Mucosa of stomach (tissue), 1 donor: ENCODE measurements at regions not wholly inside any gene's neighbourhood (a gene's known extent, or its start where the extent isn't known, plus 50 kb on each side); places are given as distances from the start of the nearest gene placed in this dataset.

Experiments
- H3K27me3 ChIP-seq: one replicate; pipeline ENCODE4 v1.7.0; 2013; ENCODE audit warnings: mild to moderate bottlenecking, low read length; ENCODE audit not compliant: control insufficient read depth, insufficient read depth
- H3K36me3 ChIP-seq: one replicate; pipeline ENCODE4 v1.7.0; 2013; ENCODE audit warnings: low read length; ENCODE audit not compliant: control insufficient read depth, insufficient read depth
- H3K4me1 ChIP-seq: one replicate; pipeline ENCODE4 v1.7.0; 2013; ENCODE audit warnings: mild to moderate bottlenecking, low read length; ENCODE audit not compliant: control insufficient read depth, insufficient read depth
- H3K4me3 ChIP-seq: one replicate; pipeline ENCODE4 v1.7.0; 2013; ENCODE audit warnings: low read length
- H3K9ac ChIP-seq: one replicate; pipeline ENCODE4 v1.7.0; 2013; ENCODE audit warnings: mild to moderate bottlenecking, low read length, moderate library complexity
- H3K9me3 ChIP-seq: one replicate; pipeline ENCODE4 v1.7.0; 2013; ENCODE audit warnings: mild to moderate bottlenecking, low read length, moderate library complexity; ENCODE audit not compliant: control insufficient read depth
- donor health status: Pancreatic carcinoma.

GRCh38 chr16:65998443-65998842, 368.0 kb upstream of the CDH5 start:
- H3K9me3 ChIP-seq, result no peaks in the 10 kb centered on the region
- H3K9ac ChIP-seq, result no peak overlapping the region
- H3K36me3 ChIP-seq, result no peaks in the 10 kb centered on the region
- no peaks in the 10 kb centered on the region for H3K27me3 ChIP-seq
- H3K4me1 ChIP-seq, result no peaks in the 10 kb centered on the region
- no peak overlapping the region for H3K4me3 ChIP-seq

DNA sequence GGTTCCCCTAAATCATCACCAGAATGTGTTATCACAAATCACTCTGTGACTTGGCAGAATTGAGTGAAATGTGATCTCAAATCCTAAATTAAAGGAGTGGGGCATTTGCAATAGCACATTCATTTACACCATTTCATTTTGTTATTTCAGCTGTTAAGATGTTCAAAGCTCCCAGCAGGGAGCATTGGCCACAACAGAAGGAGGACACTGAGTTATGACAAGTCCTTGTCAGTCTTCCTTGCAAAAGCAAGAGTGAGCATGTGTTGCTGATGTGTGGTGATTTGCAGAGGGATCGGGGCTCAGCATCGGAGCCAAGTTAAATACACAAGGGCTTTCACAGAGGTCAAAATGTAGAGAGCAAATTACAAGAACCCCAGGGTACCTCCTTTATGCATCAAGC, 372.2 kb upstream of the CDH5 start:
- Histone ChIP-seq H3K9ac (no peak overlapping the region), H3K4me1 (no peaks in the 10 kb centered on the region), H3K36me3 (no peaks in the 10 kb centered on the region), H3K27me3 (no peaks in the 10 kb centered on the region), H3K4me3 (no peak overlapping the region), H3K9me3 (no peaks in the 10 kb centered on the region)

DNA sequence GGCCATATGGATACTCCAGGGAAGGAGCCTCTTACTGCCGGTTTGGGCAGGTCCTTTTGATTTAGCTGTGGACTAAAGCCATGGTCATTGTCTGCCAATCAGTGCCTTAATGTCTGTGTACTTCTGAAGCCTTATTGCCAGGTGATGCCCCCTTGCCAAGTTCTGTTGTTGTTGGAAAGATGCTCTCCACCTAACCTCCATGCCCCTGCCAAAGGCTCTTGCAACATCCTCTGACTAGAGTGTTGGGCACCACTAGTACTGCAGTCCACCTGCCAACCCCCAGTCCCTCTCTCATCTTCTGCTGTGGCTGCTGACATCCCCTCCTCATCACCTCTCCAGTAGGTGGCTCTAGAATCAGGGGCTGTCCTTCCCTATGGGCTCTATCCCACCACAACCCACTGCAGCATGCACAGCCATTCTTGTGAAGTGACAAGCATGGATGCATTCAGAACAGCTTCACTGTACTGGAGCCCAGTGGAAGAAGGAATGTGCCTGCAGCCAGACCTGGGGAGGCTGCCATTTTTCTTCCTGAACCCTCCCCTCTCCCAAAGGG, 375.3 kb upstream of the CDH5 start:
- H3K9ac ChIP-seq, result no peak overlapping the region
- no peaks in the 10 kb centered on the region for H3K36me3 ChIP-seq
- no peaks in the 10 kb centered on the region for H3K9me3 ChIP-seq
- H3K4me3 ChIP-seq, result no peak overlapping the region
- H3K4me1 ChIP-seq, result no peaks in the 10 kb centered on the region
- no peaks in the 10 kb centered on the region for H3K27me3 ChIP-seq

- Histone ChIP-seq H3K4me1 (no peaks in the 10 kb centered on the region), H3K4me3 (no peak overlapping the region), H3K36me3 (no peaks in the 10 kb centered on the region), H3K9me3 (no peaks in the 10 kb centered on the region), H3K9ac (no peak overlapping the region), H3K27me3 (no peaks in the 10 kb centered on the region)
Measured at GRCh38 chr16:65989861-65990604, 376.5 kb upstream of the CDH5 start.

DNA sequence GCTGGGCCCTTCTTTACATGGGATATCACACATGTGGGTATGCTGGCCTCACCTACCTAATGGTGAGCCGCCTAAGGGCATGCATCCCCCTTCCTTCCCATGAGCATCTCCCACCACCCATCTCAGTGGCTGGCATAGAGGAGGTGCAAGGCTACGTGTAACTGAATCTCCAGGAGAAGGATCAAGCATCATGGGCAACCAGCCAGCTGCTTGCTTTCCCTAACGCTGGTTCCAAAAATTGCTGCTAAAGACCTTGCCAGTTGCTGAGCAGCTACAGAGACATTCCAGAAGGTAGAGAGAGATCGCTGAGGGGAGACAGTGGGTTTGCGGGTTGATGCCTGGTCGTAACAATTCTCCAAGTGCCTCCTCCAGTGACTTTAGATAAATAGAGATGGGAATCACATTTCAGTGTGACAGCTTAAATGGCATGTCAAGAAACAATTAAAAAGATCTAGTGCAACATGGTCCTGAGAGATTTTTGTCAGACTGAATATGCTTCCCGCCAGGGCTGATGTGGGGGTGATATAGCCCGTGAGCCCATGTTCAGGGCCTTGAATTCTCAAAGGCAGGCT, 378.4 kb upstream of the CDH5 start:
- no peaks in the 10 kb centered on the region for H3K4me1 ChIP-seq
- H3K36me3 ChIP-seq, result no peaks in the 10 kb centered on the region
- H3K9me3 ChIP-seq, result no peaks in the 10 kb centered on the region
- no peak overlapping the region for H3K4me3 ChIP-seq
- H3K27me3 ChIP-seq, result no peaks in the 10 kb centered on the region
- no peak overlapping the region for H3K9ac ChIP-seq

DNA sequence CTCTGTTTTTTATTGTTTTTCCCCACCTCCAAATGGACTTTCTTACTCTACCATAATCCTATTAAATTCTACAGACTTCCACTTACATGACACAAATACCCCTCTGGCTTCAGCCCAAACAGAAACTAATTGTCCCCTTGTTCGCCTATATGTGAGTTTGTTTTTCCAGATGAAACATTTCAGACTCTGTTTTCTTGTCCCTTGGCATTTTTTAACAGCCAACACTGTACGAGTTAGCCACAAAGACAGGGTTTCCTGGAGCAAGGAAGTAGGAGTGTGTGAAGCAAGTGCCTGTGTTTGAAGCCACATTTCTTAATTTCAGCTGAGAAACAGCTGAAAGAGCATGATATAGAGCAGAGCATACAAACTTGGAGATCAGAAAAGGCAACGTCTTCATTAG, 382.2 kb upstream of the CDH5 start:
- no peaks in the 10 kb centered on the region for H3K27me3 ChIP-seq
- H3K9ac ChIP-seq, result no peak overlapping the region
- no peaks in the 10 kb centered on the region for H3K4me1 ChIP-seq
- H3K9me3 ChIP-seq, result no peaks in the 10 kb centered on the region
- H3K36me3 ChIP-seq, result no peaks in the 10 kb centered on the region
- no peak overlapping the region for H3K4me3 ChIP-seq

DNA sequence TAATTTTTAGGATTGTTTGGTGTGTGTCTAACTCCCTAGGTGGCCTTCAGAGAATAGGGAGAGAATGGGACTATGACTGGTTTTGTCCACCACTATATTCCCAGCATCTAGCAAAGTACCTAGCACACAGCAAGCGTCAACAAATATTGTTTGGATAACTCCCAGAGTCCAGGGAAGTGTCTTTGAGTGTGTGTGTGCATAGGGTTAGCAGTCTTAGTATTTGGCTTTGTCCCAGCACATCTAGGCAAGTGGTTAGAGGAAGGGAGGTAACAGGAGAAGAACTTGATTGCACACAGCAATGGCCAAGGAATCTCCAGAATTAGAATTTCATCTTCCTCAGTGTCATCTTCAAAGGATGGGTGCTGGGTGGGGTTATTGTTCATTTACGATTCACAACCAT, 385.4 kb upstream of the CDH5 start:
- Histone ChIP-seq H3K36me3 (no peaks in the 10 kb centered on the region), H3K4me3 (no peak overlapping the region), H3K9me3 (no peaks in the 10 kb centered on the region), H3K9ac (no peak overlapping the region), H3K27me3 (no peaks in the 10 kb centered on the region), H3K4me1 (no peaks in the 10 kb centered on the region)

- no peak overlapping the region for H3K4me3 ChIP-seq
- H3K36me3 ChIP-seq, result no peaks in the 10 kb centered on the region
- no peaks in the 10 kb centered on the region for H3K4me1 ChIP-seq
- no peak overlapping the region for H3K9ac ChIP-seq
- no peaks in the 10 kb centered on the region for H3K9me3 ChIP-seq
- no peaks in the 10 kb centered on the region for H3K27me3 ChIP-seq
Measured at GRCh38 chr16:65975049-65975708, 391.3 kb upstream of the CDH5 start.

GRCh38 chr16:65967376-65967775, 399.1 kb upstream of the CDH5 start:
- no peaks in the 10 kb centered on the region for H3K36me3 ChIP-seq
- no peak overlapping the region for H3K4me3 ChIP-seq
- H3K4me1 ChIP-seq, result no peaks in the 10 kb centered on the region
- no peak overlapping the region for H3K9ac ChIP-seq
- no peaks in the 10 kb centered on the region for H3K27me3 ChIP-seq
- peaks cover 4% of the 10 kb centered on the region for H3K9me3 ChIP-seq

DNA sequence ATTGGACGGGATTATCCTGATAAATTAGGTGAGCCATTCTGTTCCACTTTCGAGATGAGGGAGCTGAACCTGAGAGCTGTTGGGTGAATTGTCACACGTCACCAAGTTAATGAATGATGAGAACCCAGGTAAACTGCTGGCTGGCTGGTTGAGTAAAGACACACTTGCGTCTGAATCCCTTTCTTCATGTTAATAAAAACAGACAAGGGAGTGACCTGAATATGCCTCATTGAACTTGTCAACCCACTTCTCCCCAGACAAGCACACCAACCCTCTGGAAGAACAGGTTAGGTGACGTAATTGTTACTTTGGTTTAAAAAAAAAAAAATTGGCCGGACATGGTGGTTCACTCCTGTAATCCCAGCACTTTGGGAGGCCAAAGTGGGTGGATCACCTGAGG, 400.9 kb upstream of the CDH5 start:
- Histone ChIP-seq H3K27me3 (no peaks in the 10 kb centered on the region), H3K36me3 (no peaks in the 10 kb centered on the region), H3K4me1 (no peaks in the 10 kb centered on the region), H3K9ac (no peak overlapping the region), H3K9me3 (peaks cover 4% of the 10 kb centered on the region), H3K4me3 (no peak overlapping the region)

DNA sequence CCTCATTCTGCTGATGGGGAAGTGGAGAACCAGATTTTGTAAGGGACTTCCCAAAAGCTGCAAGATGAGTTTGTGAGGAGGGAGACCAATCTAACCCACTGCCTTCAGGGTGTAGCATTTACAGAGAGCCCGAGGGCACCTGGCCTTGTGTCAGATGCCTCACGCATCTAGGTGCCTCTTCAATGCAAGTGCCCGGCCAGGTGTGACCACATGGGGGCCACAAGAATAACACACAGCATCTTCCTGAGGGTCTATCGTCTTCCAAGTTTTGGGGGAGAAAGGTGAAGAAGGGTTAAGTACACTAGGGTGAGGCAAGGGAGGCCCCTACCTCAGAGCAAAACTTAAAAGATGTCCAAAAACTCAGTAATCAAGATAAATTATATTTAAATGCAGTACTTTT, 401.7 kb upstream of the CDH5 start:
- H3K4me3 ChIP-seq, result no peak overlapping the region
- no peak overlapping the region for H3K9ac ChIP-seq
- H3K27me3 ChIP-seq, result no peaks in the 10 kb centered on the region
- H3K9me3 ChIP-seq, result peaks cover 4% of the 10 kb centered on the region
- no peaks in the 10 kb centered on the region for H3K4me1 ChIP-seq
- H3K36me3 ChIP-seq, result no peaks in the 10 kb centered on the region

GRCh38 chr16:65961476-65962143, 404.9 kb upstream of the CDH5 start:
- Histone ChIP-seq H3K9ac (no peak overlapping the region), H3K4me1 (no peaks in the 10 kb centered on the region), H3K9me3 (peaks cover 4% of the 10 kb centered on the region), H3K36me3 (no peaks in the 10 kb centered on the region), H3K4me3 (no peak overlapping the region), H3K27me3 (no peaks in the 10 kb centered on the region)
